ENCODE measurements at regions not wholly inside any gene's neighbourhood (a gene's known extent, or its start where the extent isn't known, plus 50 kb on each side); places are given as distances from the start of the nearest gene placed in this dataset.

- DNase-seq (ENCODE audit: low read depth, low spot score) (no peak), ATAC-seq (no peak)
- no TSS peak for BruUV-seq (replicated peaks)
- CTCF ChIA-PET = no interaction called here
- in situ Hi-C loops (cut with HindIII; ENCODE audit: low pct_unique_long_range_greater_than_20kb, low sequenced_read_pairs) (no loop called here), intact Hi-C loops (cut with micrococcal nuclease; ENCODE audit: unreplicated experiment) (no loop called here)
- POLR2A ChIA-PET = no interaction called here
- Histone ChIP-seq H3K36me3 (ENCODE audit: control insufficient read depth, insufficient read depth, low read length) (no peaks in the 10 kb centered on the region), H3K4me3 (ENCODE audit: low read depth in 2 of 2, low read length in 2 of 2) (no peak overlapping the region), H3K4me1 (ENCODE audit: control insufficient read depth, insufficient read depth, low read length) (no peaks in the 10 kb centered on the region), H3K27me3 (ENCODE audit: control insufficient read depth, insufficient read depth, low read length) (peaks cover 28% of the 10 kb centered on the region), H3K27ac (ENCODE audit: low read length) (no peak overlapping the region), H3K9me3 (ENCODE audit: control insufficient read depth, insufficient read depth, low read depth, low read length) (no peaks in the 10 kb centered on the region)
- no peak for TF ChIP-seq TCF7L2 (IDR thresholded peaks at IDR 0.05; ENCODE audit: low read depth, low read length)
- TF ChIP-seq POLR2AphosphoS5 (IDR thresholded peaks at IDR 0.05; ENCODE audit: low read depth, low read length) = no peak
- TF ChIP-seq REST (IDR thresholded peaks at IDR 0.05; ENCODE audit: insufficient read depth in 1 of 2, low read depth in 2 of 2, low read length in 1 of 2) = no peak
- no peak for TF ChIP-seq CTCF (IDR thresholded peaks at IDR 0.05)
- TF ChIP-seq SIN3A (IDR thresholded peaks at IDR 0.05; ENCODE audit: borderline replicate concordance, insufficient read depth, low read depth, low read length) = no peak
Observed at GRCh38 chr11:134471716-134472455, 59.8 kb upstream of the B3GAT1 start.

GRCh38 chr11:134471087-134471715, 59.2 kb upstream of the B3GAT1 start:
- Histone ChIP-seq H3K36me3 (ENCODE audit: control insufficient read depth, insufficient read depth, low read length) (no peaks in the 10 kb centered on the region), H3K27me3 (ENCODE audit: control insufficient read depth, insufficient read depth, low read length) (peaks cover 26% of the 10 kb centered on the region), H3K4me1 (ENCODE audit: control insufficient read depth, insufficient read depth, low read length) (no peaks in the 10 kb centered on the region), H3K9me3 (ENCODE audit: control insufficient read depth, insufficient read depth, low read depth, low read length) (no peaks in the 10 kb centered on the region), H3K4me3 (ENCODE audit: low read depth in 2 of 2, low read length in 2 of 2) (no peak overlapping the region), H3K27ac (ENCODE audit: low read length) (no peak overlapping the region)
- in situ Hi-C loops (cut with HindIII; ENCODE audit: low pct_unique_long_range_greater_than_20kb, low sequenced_read_pairs) (no loop called here), intact Hi-C loops (cut with micrococcal nuclease; ENCODE audit: unreplicated experiment) (no loop called here)
- BruUV-seq (replicated peaks) = no TSS peak
- no peak for ATAC-seq
- TF ChIP-seq POLR2AphosphoS5 (IDR thresholded peaks at IDR 0.05; ENCODE audit: low read depth, low read length) (no peak), REST (IDR thresholded peaks at IDR 0.05; ENCODE audit: insufficient read depth in 1 of 2, low read depth in 2 of 2, low read length in 1 of 2) (no peak), SIN3A (IDR thresholded peaks at IDR 0.05; ENCODE audit: borderline replicate concordance, insufficient read depth, low read depth, low read length) (no peak), TCF7L2 (IDR thresholded peaks at IDR 0.05; ENCODE audit: low read depth, low read length) (no peak), CTCF (IDR thresholded peaks at IDR 0.05) (no peak)
- CTCF ChIA-PET = no interaction called here
- POLR2A ChIA-PET = no interaction called here
- no peak for DNase-seq (ENCODE audit: low read depth, low spot score)

All from Panc1 (cell line).